Endodermal cell (in vitro differentiated cells): ENCODE measurements at regions not wholly inside any gene's neighbourhood (a gene's known extent, or its start where the extent isn't known, plus 50 kb on each side); places are given as distances from the start of the nearest gene placed in this dataset.

Source experiments
- DNase-seq: peaks from one replicate; pipeline ENCODE4 v3.0.0-alpha.2; 2017
- H3K27ac ChIP-seq: 2 replicates; pipeline ENCODE4 v1.5.1; 2013; ENCODE audit warnings: mild to moderate bottlenecking, low read depth, low read length, moderate library complexity
- H3K27me3 ChIP-seq: 2 replicates; pipeline ENCODE4 v1.6.1; 2013; ENCODE audit warnings: mild to moderate bottlenecking, low read length, moderate library complexity; ENCODE audit not compliant: insufficient read depth, control insufficient read depth, poor library complexity, severe bottlenecking
- H3K36me3 ChIP-seq: 2 replicates; pipeline ENCODE4 v1.7.0; 2013; ENCODE audit warnings: mild to moderate bottlenecking, low read length, moderate library complexity; ENCODE audit not compliant: control insufficient read depth, insufficient read depth
- H3K4me1 ChIP-seq: one replicate; pipeline ENCODE4 v1.7.0; 2013; ENCODE audit warnings: low read length; ENCODE audit not compliant: control insufficient read depth, insufficient read depth
- H3K4me3 ChIP-seq: 2 replicates; pipeline ENCODE4 v1.5.1; 2013; ENCODE audit warnings: mild to moderate bottlenecking, low read length, moderate library complexity
- H3K9ac ChIP-seq: 2 replicates; pipeline ENCODE4 v1.6.1; 2013; ENCODE audit warnings: mild to moderate bottlenecking, low read length, moderate library complexity; ENCODE audit not compliant: poor library complexity, severe bottlenecking; ENCODE audit errors: extremely low read depth
- H3K9me3 ChIP-seq: 2 replicates; pipeline ENCODE4 v1.6.1; 2013; ENCODE audit warnings: mild to moderate bottlenecking, low read length, moderate library complexity; ENCODE audit not compliant: control insufficient read depth
- H3K27ac Mint-ChIP-seq: 2 replicates; pipeline ENCODE4 v1.8.0; 2020; ENCODE audit warnings: mixed read lengths
- H3K27me3 Mint-ChIP-seq: 2 replicates; pipeline ENCODE4 v1.8.0; 2021; ENCODE audit warnings: mild to moderate bottlenecking, mixed read lengths; ENCODE audit not compliant: insufficient read depth
- H3K36me3 Mint-ChIP-seq: 2 replicates; pipeline ENCODE4 v1.8.0; 2020; ENCODE audit warnings: low read depth, mixed read lengths
- H3K4me1 Mint-ChIP-seq: 2 replicates; pipeline ENCODE4 v1.8.0; 2020; ENCODE audit warnings: mixed read lengths
- H3K4me3 Mint-ChIP-seq: 2 replicates; pipeline ENCODE4 v1.8.0; 2020; ENCODE audit warnings: mild to moderate bottlenecking, moderate library complexity, mixed read lengths
- H3K9me3 Mint-ChIP-seq: 2 replicates; pipeline ENCODE4 v1.8.0; 2020; ENCODE audit warnings: mild to moderate bottlenecking, mixed read lengths
- CTCF ChIP-seq: fragments of 200-600 bp; sonication (generic); conservative IDR thresholded peaks from 2 replicates; pipeline ENCODE4 v1.5.0; 2021; ENCODE audit warnings: antibody characterized with exemption, mild to moderate bottlenecking
- WGBS, 2 experiments: methylation state at CpG; one replicate each; pipeline versions ENCODE4 v1.1.5 to v1.1.7; 2013; ENCODE audit warnings: missing lambda C conversion rate in 2 of 2, mixed read lengths in 1 of 2; ENCODE audit not compliant: insufficient coverage in 1 of 2, insufficient read length in 1 of 2; 5-methylcytosine and 5-hydroxymethylcytosine counted together

GRCh38 chr7:81040496-81040895 is 121.6 kb upstream of the SEMA3C start:
- H3K27me3 Mint-ChIP-seq = no peaks in the 10 kb centered on the region
- no peak overlapping the region for H3K4me3 Mint-ChIP-seq
- no peak overlapping the region for H3K27ac Mint-ChIP-seq

GRCh38 chr7:81036871-81037270 is 118.0 kb upstream of the SEMA3C start:
- no peak for TF ChIP-seq CTCF
- H3K27ac ChIP-seq = no peak overlapping the region
- no peaks in the 10 kb centered on the region for H3K9me3 ChIP-seq
- Mint-ChIP-seq H3K4me1 (no peaks in the 10 kb centered on the region), H3K27me3 (no peaks in the 10 kb centered on the region), H3K4me3 (no peak overlapping the region), H3K36me3 (no peaks in the 10 kb centered on the region), H3K9me3 (peaks cover 3% of the 10 kb centered on the region), H3K27ac (no peak overlapping the region)
- H3K4me1 ChIP-seq = no peaks in the 10 kb centered on the region
- H3K27me3 ChIP-seq = no peaks in the 10 kb centered on the region
- no peak overlapping the region for H3K9ac ChIP-seq
- no peak for DNase-seq
- no peaks in the 10 kb centered on the region for H3K36me3 ChIP-seq
- H3K4me3 ChIP-seq = no peak overlapping the region

More at GRCh38 chr7:81040496-81040895, 121.6 kb upstream of the SEMA3C start:
- Histone ChIP-seq H3K36me3 (no peaks in the 10 kb centered on the region), H3K9ac (no peak overlapping the region), H3K27ac (no peak overlapping the region), H3K9me3 (no peaks in the 10 kb centered on the region), H3K27me3 (no peaks in the 10 kb centered on the region), H3K4me3 (no peak overlapping the region), H3K4me1 (no peaks in the 10 kb centered on the region)
- WGBS, 2 experiments = 100% methylated on average over 1 of the region's 1 CpG; no CpG with 5 or more reads in 1 of the 2 experiments
- TF ChIP-seq CTCF = no peak
- Mint-ChIP-seq H3K4me1 (no peaks in the 10 kb centered on the region), H3K9me3 (peaks cover 15% of the 10 kb centered on the region), H3K36me3 (no peaks in the 10 kb centered on the region)
- DNase-seq = no peak

- no peaks in the 10 kb centered on the region for H3K9me3 Mint-ChIP-seq
- no peak for TF ChIP-seq CTCF
- Histone ChIP-seq H3K4me1 (no peaks in the 10 kb centered on the region), H3K4me3 (no peak overlapping the region), H3K27ac (no peak overlapping the region), H3K27me3 (no peaks in the 10 kb centered on the region), H3K36me3 (no peaks in the 10 kb centered on the region), H3K9ac (no peak overlapping the region), H3K9me3 (no peaks in the 10 kb centered on the region)
- H3K4me3 Mint-ChIP-seq = no peak overlapping the region
- no peaks in the 10 kb centered on the region for H3K4me1 Mint-ChIP-seq
- WGBS, 2 experiments = 79 to 89% methylated on average over 4 to 5 of the region's 5 CpGs
- no peak overlapping the region for H3K27ac Mint-ChIP-seq
- H3K27me3 Mint-ChIP-seq = no peaks in the 10 kb centered on the region
- no peaks in the 10 kb centered on the region for H3K36me3 Mint-ChIP-seq
- no peak for DNase-seq
Observed at GRCh38 chr7:81036057-81036456, 117.2 kb upstream of the SEMA3C start.
